ENCODE measurements at regions not wholly inside any gene's neighbourhood (a gene's known extent, or its start where the extent isn't known, plus 50 kb on each side); places are given as distances from the start of the nearest gene placed in this dataset.

GRCh38 chr3:71847794-71848193 is 62.8 kb upstream of the PROK2 start:
- WGBS, 2 experiments (ENCODE audit: insufficient coverage in 1 of 2, insufficient read length in 1 of 2): 92 to 100% methylated on average over 2 to 4 of the region's 4 CpGs
- H3K4me1 ChIP-seq (ENCODE audit: control insufficient read depth, insufficient read depth, low read length): peaks cover 3% of the 10 kb centered on the region
- H3K4me3 ChIP-seq (ENCODE audit: low read length): no peak overlapping the region
- Mint-ChIP-seq H3K36me3 (ENCODE audit: low read depth) (no peaks in the 10 kb centered on the region), H3K4me1 (no peaks in the 10 kb centered on the region), H3K9me3 (no peaks in the 10 kb centered on the region), H3K27ac (no peak overlapping the region), H3K27me3 (ENCODE audit: insufficient read depth) (peaks cover 27% of the 10 kb centered on the region), H3K4me3 (no peak overlapping the region)
- H3K9me3 ChIP-seq (ENCODE audit: control insufficient read depth, low read length): no peaks in the 10 kb centered on the region
- H3K9ac ChIP-seq (ENCODE audit: extremely low read depth, low read length, poor library complexity, severe bottlenecking): no peak overlapping the region
- no peak overlapping the region for H3K27ac ChIP-seq (ENCODE audit: low read depth, low read length)
- H3K27me3 ChIP-seq (ENCODE audit: control insufficient read depth, insufficient read depth, low read length, poor library complexity, severe bottlenecking): no peaks in the 10 kb centered on the region
- H3K36me3 ChIP-seq (ENCODE audit: control insufficient read depth, insufficient read depth, low read length): no peaks in the 10 kb centered on the region
- TF ChIP-seq CTCF (conservative IDR thresholded peaks at IDR 0.05): no peak
- DNase-seq: no peak

GRCh38 chr3:71846185-71846584 is 61.2 kb upstream of the PROK2 start:
- Histone ChIP-seq H3K27ac (ENCODE audit: low read depth, low read length) (no peak overlapping the region), H3K36me3 (ENCODE audit: control insufficient read depth, insufficient read depth, low read length) (no peaks in the 10 kb centered on the region), H3K9ac (ENCODE audit: extremely low read depth, low read length, poor library complexity, severe bottlenecking) (no peak overlapping the region), H3K4me1 (ENCODE audit: control insufficient read depth, insufficient read depth, low read length) (peaks cover 3% of the 10 kb centered on the region), H3K4me3 (ENCODE audit: low read length) (no peak overlapping the region), H3K9me3 (ENCODE audit: control insufficient read depth, low read length) (peaks cover 5% of the 10 kb centered on the region), H3K27me3 (ENCODE audit: control insufficient read depth, insufficient read depth, low read length, poor library complexity, severe bottlenecking) (no peaks in the 10 kb centered on the region)
- no peak overlapping the region for H3K27ac Mint-ChIP-seq
- no peak for TF ChIP-seq CTCF (conservative IDR thresholded peaks at IDR 0.05)
- H3K27me3 Mint-ChIP-seq (ENCODE audit: insufficient read depth): peaks cover 25% of the 10 kb centered on the region
- no peaks in the 10 kb centered on the region for H3K4me1 Mint-ChIP-seq
- H3K36me3 Mint-ChIP-seq (ENCODE audit: low read depth): no peaks in the 10 kb centered on the region
- no peak for DNase-seq
- H3K4me3 Mint-ChIP-seq: no peak overlapping the region
- no peaks in the 10 kb centered on the region for H3K9me3 Mint-ChIP-seq
- WGBS, 2 experiments (ENCODE audit: insufficient coverage in 1 of 2, insufficient read length in 1 of 2): 94% methylated on average over 5 to 10 of the region's 10 CpGs

- Mint-ChIP-seq H3K4me1 (peaks cover 25% of the 10 kb centered on the region), H3K9me3 (peaks cover 6% of the 10 kb centered on the region), H3K27ac (no peak overlapping the region), H3K4me3 (no peak overlapping the region), H3K36me3 (ENCODE audit: low read depth) (no peaks in the 10 kb centered on the region), H3K27me3 (ENCODE audit: insufficient read depth) (peaks cover 26% of the 10 kb centered on the region)
- 93 to 94% methylated on average over 5 to 6 of the region's 6 CpGs for WGBS, 2 experiments (ENCODE audit: insufficient coverage in 1 of 2, insufficient read length in 1 of 2)
- Histone ChIP-seq H3K4me1 (ENCODE audit: control insufficient read depth, insufficient read depth, low read length) (peaks cover 5% of the 10 kb centered on the region), H3K27me3 (ENCODE audit: control insufficient read depth, insufficient read depth, low read length, poor library complexity, severe bottlenecking) (no peaks in the 10 kb centered on the region), H3K36me3 (ENCODE audit: control insufficient read depth, insufficient read depth, low read length) (no peaks in the 10 kb centered on the region), H3K9me3 (ENCODE audit: control insufficient read depth, low read length) (peaks cover 12% of the 10 kb centered on the region), H3K27ac (ENCODE audit: low read depth, low read length) (no peak overlapping the region), H3K9ac (ENCODE audit: extremely low read depth, low read length, poor library complexity, severe bottlenecking) (no peak overlapping the region), H3K4me3 (ENCODE audit: low read length) (no peak overlapping the region)
- DNase-seq: no peak
- no peak for TF ChIP-seq CTCF (conservative IDR thresholded peaks at IDR 0.05)
Observed at GRCh38 chr3:71843071-71843470, 58.1 kb upstream of the PROK2 start.
